Activated T-cell treated with anti-CD3 and anti-CD28 coated beads, Interleukin-2, amount 50 U/mL, for 4 hours (primary cell): ENCODE measurements at regions not wholly inside any gene's neighbourhood (a gene's known extent, or its start where the extent isn't known, plus 50 kb on each side); places are given as distances from the start of the nearest gene placed in this dataset.

Experiments used
- ATAC-seq, 2 donors: fragments of 200-7000 bp; cut with Tn5 transposase; one replicate each; pipeline ENCODE4 v1.10.0; 2021
- DNase-seq: peaks from one replicate; pipeline ENCODE4 v3.0.0-alpha.2; 2020
- H3K27me3 Mint-ChIP-seq: one replicate; pipeline ENCODE4 v1.8.0; 2021; ENCODE audit warnings: low read depth, mixed read lengths
- H3K36me3 Mint-ChIP-seq: one replicate; pipeline ENCODE4 v1.8.0; 2022; ENCODE audit warnings: mixed read lengths; ENCODE audit not compliant: insufficient read depth
- H3K4me1 Mint-ChIP-seq: one replicate; pipeline ENCODE4 v1.8.0; 2021; ENCODE audit warnings: low read depth, mixed read lengths
- H3K4me3 Mint-ChIP-seq: one replicate; pipeline ENCODE4 v1.8.0; 2021; ENCODE audit warnings: mild to moderate bottlenecking, moderate library complexity, mixed read lengths
- H3K9me3 Mint-ChIP-seq: one replicate; pipeline ENCODE4 v1.8.0; 2021; ENCODE audit warnings: mixed read lengths

DNA sequence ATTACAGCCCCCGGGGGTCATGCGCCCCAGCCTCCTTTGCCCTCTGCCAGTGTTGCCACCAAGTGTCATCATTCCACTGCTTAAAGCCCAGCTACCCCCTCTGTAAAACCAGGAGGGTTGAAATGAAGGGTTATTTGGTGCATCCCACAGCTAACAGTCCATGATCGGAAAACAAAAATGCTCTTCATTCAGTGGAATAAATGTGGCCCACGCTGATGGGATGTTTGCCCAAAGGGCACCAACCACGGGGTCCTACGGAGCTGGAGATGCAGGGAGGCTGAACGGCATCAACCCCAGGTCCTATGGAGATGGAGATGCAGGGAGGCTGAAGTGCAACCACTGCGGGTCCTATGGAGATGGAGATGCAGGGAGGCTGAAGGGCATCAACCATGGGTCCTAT, 218.5 kb upstream of the IRX1 start:
- no peaks in the 10 kb centered on the region for H3K4me1 Mint-ChIP-seq
- peaks cover 15% of the 10 kb centered on the region for H3K9me3 Mint-ChIP-seq
- H3K27me3 Mint-ChIP-seq, result no peaks in the 10 kb centered on the region
- ATAC-seq, result no peak
- DNase-seq, result no peak
- H3K36me3 Mint-ChIP-seq, result no peaks in the 10 kb centered on the region
- H3K4me3 Mint-ChIP-seq, result no peak overlapping the region

DNA sequence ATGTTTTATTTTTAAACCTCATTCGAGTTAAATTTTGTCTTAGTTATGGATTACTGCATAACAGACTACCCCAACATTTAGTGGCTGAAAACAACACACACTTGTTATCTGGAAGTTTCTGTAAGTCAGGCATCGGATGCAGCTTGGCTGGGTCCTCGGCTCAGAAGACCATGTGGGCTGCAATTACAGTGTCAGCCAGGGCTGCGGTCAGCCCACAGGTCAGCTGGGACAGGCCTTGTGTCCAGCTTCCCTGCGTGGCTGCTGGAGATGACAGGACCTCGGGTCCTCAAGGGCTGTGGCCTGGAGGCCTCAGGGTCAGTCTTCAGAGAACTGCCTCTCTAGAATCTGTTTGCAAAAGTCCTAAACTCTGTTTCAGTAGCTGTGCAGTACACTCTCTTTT, 219.0 kb upstream of the IRX1 start:
- Mint-ChIP-seq H3K4me3 (no peak overlapping the region), H3K36me3 (no peaks in the 10 kb centered on the region), H3K27me3 (no peaks in the 10 kb centered on the region), H3K9me3 (peaks cover 20% of the 10 kb centered on the region), H3K4me1 (no peaks in the 10 kb centered on the region)
- no peak for DNase-seq
- no peak for ATAC-seq

DNA sequence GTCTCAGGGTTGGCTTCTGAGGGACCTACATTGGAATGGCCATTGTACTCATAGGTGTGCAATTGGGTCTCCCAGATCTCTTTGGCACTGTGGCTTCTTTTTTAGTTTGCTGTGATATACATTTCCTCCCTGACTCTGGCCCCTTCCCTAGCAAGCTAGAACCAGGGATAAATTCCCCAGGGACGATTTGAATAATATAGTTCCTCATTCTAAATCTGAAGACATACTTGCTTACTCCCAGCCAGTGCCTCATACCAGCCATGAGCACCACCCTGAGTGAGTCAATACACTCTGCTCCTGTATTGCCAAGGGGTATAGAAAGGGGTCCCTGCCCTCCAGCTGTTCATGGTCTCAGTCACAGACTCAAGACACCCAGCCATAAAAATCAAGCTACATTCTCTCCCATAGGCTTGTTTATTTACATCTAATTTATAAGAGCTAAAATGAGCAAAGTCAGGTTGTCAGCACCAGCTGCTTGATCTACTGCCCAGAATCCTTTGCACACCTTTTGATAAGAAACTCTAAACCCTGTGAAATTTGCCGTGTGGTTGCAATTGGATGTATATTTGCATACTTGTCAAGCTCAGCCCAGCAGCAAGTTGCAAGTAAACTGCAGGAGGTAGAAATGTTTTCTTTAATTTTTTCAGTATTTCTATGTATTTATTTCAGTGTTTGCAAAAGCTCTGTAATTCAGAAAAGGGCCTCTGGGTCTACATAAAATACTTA, 219.9 kb upstream of the IRX1 start:
- no peak for ATAC-seq
- DNase-seq, result no peak
- H3K36me3 Mint-ChIP-seq, result no peaks in the 10 kb centered on the region
- H3K4me3 Mint-ChIP-seq, result no peak overlapping the region
- H3K27me3 Mint-ChIP-seq, result no peaks in the 10 kb centered on the region
- peaks cover 20% of the 10 kb centered on the region for H3K9me3 Mint-ChIP-seq
- H3K4me1 Mint-ChIP-seq, result no peaks in the 10 kb centered on the region

DNA sequence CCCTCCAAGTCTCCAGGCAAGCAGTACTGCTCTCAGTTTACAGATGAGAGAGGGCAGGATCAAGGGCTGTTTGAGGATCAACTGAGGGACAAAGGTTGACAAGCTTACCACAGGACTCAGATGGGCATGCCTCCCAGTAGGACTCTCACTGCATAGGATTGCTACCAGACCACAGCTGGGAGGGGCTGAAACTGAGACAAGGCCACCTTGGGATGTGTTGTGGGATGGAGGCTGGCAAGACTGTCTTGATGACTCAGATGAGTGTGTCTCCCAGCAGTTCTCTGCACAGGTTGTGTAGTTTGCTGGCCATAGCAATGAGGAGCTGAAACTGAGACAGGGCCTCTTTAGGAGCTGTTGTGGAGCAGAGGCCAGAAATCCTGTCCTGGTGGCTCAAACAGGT, 222.2 kb upstream of the IRX1 start:
- Mint-ChIP-seq H3K4me3 (no peak overlapping the region), H3K36me3 (no peaks in the 10 kb centered on the region), H3K9me3 (peaks cover 29% of the 10 kb centered on the region), H3K4me1 (no peaks in the 10 kb centered on the region), H3K27me3 (no peaks in the 10 kb centered on the region)
- DNase-seq (no peak), ATAC-seq (no peak)

DNA sequence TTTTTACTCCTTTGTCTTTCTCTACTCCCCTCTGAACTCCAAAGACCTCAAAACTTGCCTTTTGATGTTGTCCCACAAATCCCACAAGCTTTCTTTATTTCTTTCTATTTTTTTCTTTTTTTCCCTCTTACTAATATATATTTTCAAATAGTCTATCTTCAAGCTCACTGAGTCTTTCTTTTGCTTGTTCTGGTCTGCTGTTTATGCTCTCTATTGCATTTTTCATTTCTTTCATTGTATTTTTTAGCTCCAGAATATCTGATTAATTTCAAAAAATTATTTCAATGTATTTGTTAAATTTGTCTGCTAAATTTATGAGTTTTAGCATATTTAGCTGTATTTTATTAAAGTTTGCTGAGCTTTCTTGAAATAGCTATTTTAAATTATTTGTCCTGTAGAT, 223.3 kb upstream of the IRX1 start:
- Mint-ChIP-seq H3K4me1 (no peaks in the 10 kb centered on the region), H3K27me3 (no peaks in the 10 kb centered on the region), H3K9me3 (peaks cover 25% of the 10 kb centered on the region), H3K36me3 (no peaks in the 10 kb centered on the region), H3K4me3 (no peak overlapping the region)
- DNase-seq (no peak), ATAC-seq (no peak)

DNA sequence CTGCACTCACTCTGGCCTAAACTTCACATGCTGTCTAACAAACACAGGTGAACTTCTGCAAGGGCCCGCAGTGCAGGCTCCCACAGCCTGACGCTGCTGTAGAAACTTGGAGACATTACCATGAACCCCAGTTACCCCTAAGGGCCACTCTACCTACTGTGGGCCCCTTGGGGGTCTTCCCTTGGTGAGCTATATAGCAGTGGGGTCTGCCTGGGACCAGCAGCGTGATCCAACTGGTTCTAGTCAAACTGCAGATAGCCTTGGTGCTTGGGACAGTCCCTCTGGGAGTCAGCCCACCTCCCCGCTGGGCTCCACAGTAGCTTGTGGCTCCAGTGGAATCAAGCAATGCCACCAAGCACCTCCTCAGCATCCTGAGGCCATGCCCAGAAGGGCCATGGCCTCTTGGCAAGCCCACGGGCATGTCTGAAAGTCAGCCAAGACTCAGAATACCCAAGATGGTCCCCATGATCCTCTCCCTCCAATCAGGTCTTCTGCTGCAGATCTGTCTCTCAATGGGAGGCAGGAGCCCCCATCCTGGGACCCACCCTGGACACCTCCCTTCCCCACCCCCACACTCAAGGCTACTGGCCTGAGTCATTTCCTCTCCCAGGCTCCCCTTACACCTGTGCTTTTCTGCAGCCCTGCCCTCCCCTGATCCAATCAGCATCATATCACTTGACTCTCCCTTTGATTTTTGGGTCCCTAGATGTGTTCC, 230.0 kb upstream of the IRX1 start:
- Mint-ChIP-seq H3K27me3 (no peaks in the 10 kb centered on the region), H3K9me3 (peaks cover 14% of the 10 kb centered on the region), H3K4me3 (no peak overlapping the region), H3K36me3 (no peaks in the 10 kb centered on the region), H3K4me1 (no peaks in the 10 kb centered on the region)
- DNase-seq (no peak), ATAC-seq (no peak)

DNA sequence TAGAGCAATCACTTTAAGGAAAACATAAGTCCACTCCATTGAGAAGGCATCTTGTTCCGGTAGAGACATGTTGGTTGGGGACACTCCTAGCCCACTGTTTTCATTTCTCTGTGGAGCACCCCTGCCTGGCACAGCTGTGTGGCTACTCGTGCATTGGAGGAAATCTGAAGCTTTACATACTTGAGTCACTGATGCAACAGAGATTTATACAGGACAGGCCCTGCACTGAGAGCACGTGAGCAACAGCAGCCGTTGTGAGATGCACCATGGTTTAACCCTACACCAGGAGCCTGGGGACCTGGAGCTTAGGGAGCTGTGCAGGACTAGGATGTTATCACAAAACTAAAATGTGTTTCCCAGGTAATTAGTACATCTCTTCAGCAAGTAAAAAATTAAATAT, 230.7 kb upstream of the IRX1 start:
- ATAC-seq, result no peak
- Mint-ChIP-seq H3K4me1 (no peaks in the 10 kb centered on the region), H3K9me3 (peaks cover 14% of the 10 kb centered on the region), H3K27me3 (no peaks in the 10 kb centered on the region), H3K4me3 (no peak overlapping the region), H3K36me3 (no peaks in the 10 kb centered on the region)
- no peak for DNase-seq

DNA sequence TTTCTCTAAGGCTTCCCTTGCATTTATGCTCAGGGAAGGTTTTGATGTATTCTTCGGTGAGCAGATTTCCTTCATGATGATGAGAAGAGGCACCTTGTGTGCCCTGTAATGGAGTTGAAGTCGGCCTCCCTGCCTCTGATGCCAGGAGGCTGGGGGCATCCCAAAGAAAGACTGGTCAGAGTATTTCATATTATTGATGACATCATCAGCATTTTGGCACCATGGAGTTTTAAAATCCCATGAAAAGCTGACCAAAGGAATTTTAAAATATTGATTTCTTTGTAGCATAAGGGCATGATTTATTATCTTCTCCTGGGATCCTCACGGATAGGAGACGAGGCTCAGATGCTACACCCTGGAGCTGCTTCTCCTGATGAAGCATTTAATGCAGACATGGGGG, 231.2 kb upstream of the IRX1 start:
- peaks cover 10% of the 10 kb centered on the region for H3K9me3 Mint-ChIP-seq
- ATAC-seq (no peak), DNase-seq (no peak)
- H3K4me1 Mint-ChIP-seq, result no peaks in the 10 kb centered on the region
- no peaks in the 10 kb centered on the region for H3K27me3 Mint-ChIP-seq
- no peak overlapping the region for H3K4me3 Mint-ChIP-seq
- H3K36me3 Mint-ChIP-seq, result no peaks in the 10 kb centered on the region

DNA sequence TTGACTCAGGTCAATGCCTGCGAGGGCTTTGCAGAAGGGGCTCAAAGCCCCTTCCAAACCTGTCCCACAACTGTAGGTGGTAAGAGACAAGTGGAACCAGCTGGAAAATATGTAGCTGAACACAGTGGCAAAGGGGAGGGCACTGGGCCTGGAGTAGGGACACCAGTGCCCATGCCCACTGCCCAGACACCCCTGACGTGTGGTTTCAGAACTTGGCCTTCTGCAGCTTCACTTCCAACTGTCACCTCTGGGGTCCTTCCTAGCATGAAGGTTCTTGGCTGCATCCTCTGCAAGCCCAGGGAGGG, 233.1 kb upstream of the IRX1 start:
- ATAC-seq, result no peak

DNA sequence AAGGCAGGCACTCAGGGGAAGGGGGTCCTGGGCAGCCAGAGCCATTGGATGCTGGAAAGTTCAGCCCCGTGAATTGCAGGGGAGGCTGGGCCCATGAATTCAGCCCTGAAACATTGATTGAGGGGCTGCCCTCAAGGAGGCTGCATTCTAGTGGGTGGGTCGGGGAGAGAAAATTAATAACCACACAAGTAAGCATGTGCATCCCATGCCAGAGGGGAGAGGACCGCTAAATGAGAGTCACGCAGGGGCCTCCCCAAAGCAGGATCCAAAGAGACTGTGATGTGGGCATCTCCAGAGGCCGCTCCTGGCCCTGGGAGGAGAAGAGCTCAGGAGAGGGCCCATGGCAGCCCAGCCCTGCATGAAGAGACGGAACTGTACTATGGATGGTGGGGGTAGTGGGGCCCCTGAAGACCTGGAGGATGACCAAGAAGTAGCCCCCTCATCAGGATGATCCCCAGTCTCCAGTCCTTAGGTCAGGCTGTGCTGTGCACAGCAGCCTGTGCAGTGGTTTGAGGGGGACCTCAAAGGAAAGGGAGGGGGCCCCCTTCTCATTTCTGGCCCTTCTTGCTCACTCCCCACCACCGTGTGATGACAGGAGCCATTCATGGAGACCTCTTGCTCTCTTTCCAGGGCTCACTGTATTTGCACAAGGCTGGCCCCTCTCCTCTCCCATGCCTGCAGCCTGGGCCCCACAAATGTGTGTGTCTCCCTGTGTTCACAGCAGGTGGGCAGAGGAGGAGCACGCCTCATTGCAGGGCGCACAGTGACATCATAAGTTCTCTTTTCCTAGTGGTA, 233.6 kb upstream of the IRX1 start:
- H3K9me3 Mint-ChIP-seq, result peaks cover 5% of the 10 kb centered on the region
- H3K27me3 Mint-ChIP-seq, result no peaks in the 10 kb centered on the region
- DNase-seq, result no peak
- H3K4me1 Mint-ChIP-seq, result no peaks in the 10 kb centered on the region
- no peaks in the 10 kb centered on the region for H3K36me3 Mint-ChIP-seq
- H3K4me3 Mint-ChIP-seq, result no peak overlapping the region
- ATAC-seq, result no peak

More for the DNA sequence above, 233.1 kb upstream of the IRX1 start:
- H3K4me3 Mint-ChIP-seq, result no peak overlapping the region
- H3K27me3 Mint-ChIP-seq, result no peaks in the 10 kb centered on the region
- H3K4me1 Mint-ChIP-seq, result no peaks in the 10 kb centered on the region
- peaks cover 5% of the 10 kb centered on the region for H3K9me3 Mint-ChIP-seq
- no peak for DNase-seq
- no peaks in the 10 kb centered on the region for H3K36me3 Mint-ChIP-seq

DNA sequence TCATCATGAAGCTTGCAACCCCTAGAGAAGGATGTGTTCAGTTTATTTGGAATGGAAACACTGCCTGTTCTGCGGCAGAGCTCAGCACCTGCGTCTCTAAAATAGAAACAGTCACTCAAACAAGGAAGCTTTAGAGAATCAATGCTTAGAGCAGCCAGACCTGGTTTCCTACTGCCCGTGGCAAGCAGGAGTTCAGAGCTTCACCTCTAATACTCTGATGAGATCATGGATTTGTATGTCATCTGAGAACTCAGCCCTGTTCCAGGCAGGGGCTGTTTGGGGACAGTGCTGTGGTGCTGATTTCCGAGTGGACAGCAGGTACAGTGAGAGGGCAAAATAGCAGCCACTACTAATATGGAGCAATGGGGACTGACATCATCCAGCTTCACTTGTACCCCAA, 236.0 kb upstream of the IRX1 start:
- DNase-seq, result no peak
- H3K4me1 Mint-ChIP-seq, result no peaks in the 10 kb centered on the region
- H3K4me3 Mint-ChIP-seq, result no peak overlapping the region
- H3K9me3 Mint-ChIP-seq, result peaks cover 5% of the 10 kb centered on the region
- no peaks in the 10 kb centered on the region for H3K27me3 Mint-ChIP-seq
- no peak for ATAC-seq
- H3K36me3 Mint-ChIP-seq, result no peaks in the 10 kb centered on the region

DNA sequence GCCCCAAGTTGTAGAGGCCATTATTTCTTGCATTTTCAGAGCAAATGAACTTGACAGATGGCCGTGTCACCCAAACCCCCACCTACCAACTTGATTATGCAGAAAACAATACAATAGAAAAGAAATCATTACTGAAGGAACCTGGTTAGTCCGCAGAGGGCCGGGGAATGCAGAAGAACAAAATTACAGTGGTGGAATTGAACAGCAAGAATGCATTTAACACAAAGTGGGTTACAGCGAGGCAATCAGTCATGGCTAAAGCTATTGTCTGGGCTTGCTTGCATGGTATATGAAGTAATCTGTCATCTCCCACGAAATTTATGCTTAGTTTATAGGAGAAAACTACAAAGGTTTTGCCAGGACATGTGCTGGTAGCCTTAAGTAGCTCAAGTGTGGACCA, 238.3 kb upstream of the IRX1 start:
- ATAC-seq (no peak), DNase-seq (no peak)
- H3K9me3 Mint-ChIP-seq, result peaks cover 9% of the 10 kb centered on the region
- H3K4me3 Mint-ChIP-seq, result no peak overlapping the region
- H3K4me1 Mint-ChIP-seq, result no peaks in the 10 kb centered on the region
- H3K36me3 Mint-ChIP-seq, result no peaks in the 10 kb centered on the region
- H3K27me3 Mint-ChIP-seq, result no peaks in the 10 kb centered on the region

DNA sequence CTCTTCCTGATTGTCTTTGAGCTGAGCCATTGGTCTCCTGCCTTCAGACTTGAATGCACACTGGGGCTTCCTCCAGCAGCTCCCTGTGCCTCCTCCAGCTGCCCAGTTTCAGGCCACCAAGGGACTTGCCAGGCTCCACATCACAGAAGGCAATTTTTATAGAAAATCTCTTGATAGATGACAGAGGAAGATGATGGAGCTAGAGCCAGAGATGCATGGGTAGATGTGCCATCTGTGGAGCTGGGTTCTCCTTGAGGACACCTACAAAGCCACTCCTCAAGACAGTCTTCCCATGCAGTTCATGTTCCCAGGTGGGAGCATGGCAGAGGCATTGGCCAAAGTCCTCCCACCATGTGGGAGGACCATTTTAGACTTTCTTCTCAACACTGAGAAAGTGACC, 239.6 kb upstream of the IRX1 start:
- H3K36me3 Mint-ChIP-seq, result no peaks in the 10 kb centered on the region
- H3K9me3 Mint-ChIP-seq, result peaks cover 4% of the 10 kb centered on the region
- H3K27me3 Mint-ChIP-seq, result no peaks in the 10 kb centered on the region
- no peak for DNase-seq
- ATAC-seq, result no peak
- H3K4me1 Mint-ChIP-seq, result no peaks in the 10 kb centered on the region
- no peak overlapping the region for H3K4me3 Mint-ChIP-seq

DNA sequence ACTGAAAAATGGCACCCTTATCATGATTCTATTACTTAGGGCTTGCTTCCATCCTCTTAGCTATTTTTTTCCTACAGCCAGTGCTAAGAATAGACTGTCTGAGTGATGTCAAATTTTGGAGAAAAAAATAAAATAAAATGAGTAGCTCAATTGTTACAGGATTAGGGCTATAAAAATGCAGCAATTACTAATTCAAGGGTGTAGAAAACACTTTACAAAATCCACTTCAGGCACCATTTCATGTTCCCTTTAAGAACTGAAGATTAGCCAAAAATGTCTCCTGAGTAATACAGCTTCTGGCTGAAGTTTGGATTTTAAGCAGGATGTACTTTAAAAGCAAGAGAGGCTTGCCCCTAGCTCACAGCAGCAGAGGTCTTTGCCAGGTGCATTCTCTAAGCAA, 240.5 kb upstream of the IRX1 start:
- no peaks in the 10 kb centered on the region for H3K4me1 Mint-ChIP-seq
- H3K27me3 Mint-ChIP-seq, result no peaks in the 10 kb centered on the region
- H3K36me3 Mint-ChIP-seq, result no peaks in the 10 kb centered on the region

DNA sequence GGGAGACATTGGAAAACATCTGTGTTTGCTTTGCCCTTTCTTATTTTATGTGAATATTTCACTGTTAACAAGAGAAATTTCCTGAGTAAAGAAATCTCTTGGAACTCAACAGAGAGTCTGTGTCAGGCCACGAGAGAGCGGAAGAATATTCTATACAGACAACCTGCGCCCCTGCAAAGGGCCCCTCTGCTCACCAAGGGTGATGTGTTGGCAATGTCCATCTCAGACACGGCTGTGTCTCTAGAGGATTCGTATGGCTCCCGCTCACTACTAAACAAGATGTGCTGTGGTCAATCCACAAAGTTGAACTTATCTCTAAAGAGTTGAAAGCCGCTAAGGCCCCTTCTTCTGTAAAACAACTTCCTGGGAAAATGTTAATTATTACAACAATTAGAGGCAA, 241.0 kb upstream of the IRX1 start:
- Mint-ChIP-seq H3K27me3 (no peaks in the 10 kb centered on the region), H3K4me3 (no peak overlapping the region), H3K36me3 (no peaks in the 10 kb centered on the region), H3K9me3 (peaks cover 9% of the 10 kb centered on the region), H3K4me1 (no peaks in the 10 kb centered on the region)
- no peak for DNase-seq
- ATAC-seq, result no peak

More for the DNA sequence above, 240.5 kb upstream of the IRX1 start:
- no peak for ATAC-seq
- DNase-seq, result no peak
- no peak overlapping the region for H3K4me3 Mint-ChIP-seq
- H3K9me3 Mint-ChIP-seq, result peaks cover 4% of the 10 kb centered on the region
